GM18511 (cell line): ENCODE measurements at regions not wholly inside any gene's neighbourhood (a gene's known extent, or its start where the extent isn't known, plus 50 kb on each side); places are given as distances from the start of the nearest gene placed in this dataset.
A peak's percentile ranks its signal among the peaks of the same experiment; 100 is the strongest.
"Not testable (repeated sequence)": the region's sequence is repeated elsewhere in the genome, so short reads cannot be mapped to it uniquely, and the experiment has no call there.

Experiments used
- ATAC-seq: cut with Tn5 transposase; IDR thresholded peaks from one replicate; pipeline ENCODE4 v1.9.1; 2021; ENCODE audit warnings: mild to moderate bottlenecking, moderate library complexity; ENCODE audit not compliant: unreplicated experiment

- no peak for ATAC-seq
Observed at GRCh38 chr14:38363217-38363616, 107.3 kb upstream of the CLEC14A start.

GRCh38 chr14:38357557-38357956, 101.7 kb upstream of the CLEC14A start:
- ATAC-seq: no peak

- ATAC-seq: not testable (repeated sequence)
Observed at GRCh38 chr14:38355473-38355872, 99.6 kb upstream of the CLEC14A start.

GRCh38 chr14:38350102-38350501, 94.2 kb upstream of the CLEC14A start:
- ATAC-seq: no peak

- ATAC-seq: no peak
Observed at GRCh38 chr14:38342803-38343202, 86.9 kb upstream of the CLEC14A start.

GRCh38 chr14:38339696-38340095, 83.8 kb upstream of the CLEC14A start:
- no peak for ATAC-seq

GRCh38 chr14:38336298-38336697, 80.4 kb upstream of the CLEC14A start:
- peak; percentile 63 for ATAC-seq

GRCh38 chr14:38330275-38330674, 74.4 kb upstream of the CLEC14A start:
- no peak for ATAC-seq

- no peak for ATAC-seq
Observed at GRCh38 chr14:38329246-38329645, 73.4 kb upstream of the CLEC14A start.

GRCh38 chr14:38316922-38317321, 61.0 kb upstream of the CLEC14A start:
- ATAC-seq: no peak

- ATAC-seq: no peak
Observed at GRCh38 chr14:38311655-38312054, 55.8 kb upstream of the CLEC14A start.

- no peak for ATAC-seq
Observed at GRCh38 chr14:38310420-38310995, 54.6 kb upstream of the CLEC14A start.

GRCh38 chr14:38309522-38310277, 53.8 kb upstream of the CLEC14A start:
- ATAC-seq: no peak
